ENCODE measurements at regions not wholly inside any gene's neighbourhood (a gene's known extent, or its start where the extent isn't known, plus 50 kb on each side); places are given as distances from the start of the nearest gene placed in this dataset.

- DNase-seq = no peak
- peaks cover 90% of the 10 kb centered on the region for H3K27me3 Mint-ChIP-seq (ENCODE audit: unreplicated experiment)
- no peak overlapping the region for H3K4me3 Mint-ChIP-seq (ENCODE audit: low read depth, unreplicated experiment)
- TF ChIP-seq, protein P1, sequence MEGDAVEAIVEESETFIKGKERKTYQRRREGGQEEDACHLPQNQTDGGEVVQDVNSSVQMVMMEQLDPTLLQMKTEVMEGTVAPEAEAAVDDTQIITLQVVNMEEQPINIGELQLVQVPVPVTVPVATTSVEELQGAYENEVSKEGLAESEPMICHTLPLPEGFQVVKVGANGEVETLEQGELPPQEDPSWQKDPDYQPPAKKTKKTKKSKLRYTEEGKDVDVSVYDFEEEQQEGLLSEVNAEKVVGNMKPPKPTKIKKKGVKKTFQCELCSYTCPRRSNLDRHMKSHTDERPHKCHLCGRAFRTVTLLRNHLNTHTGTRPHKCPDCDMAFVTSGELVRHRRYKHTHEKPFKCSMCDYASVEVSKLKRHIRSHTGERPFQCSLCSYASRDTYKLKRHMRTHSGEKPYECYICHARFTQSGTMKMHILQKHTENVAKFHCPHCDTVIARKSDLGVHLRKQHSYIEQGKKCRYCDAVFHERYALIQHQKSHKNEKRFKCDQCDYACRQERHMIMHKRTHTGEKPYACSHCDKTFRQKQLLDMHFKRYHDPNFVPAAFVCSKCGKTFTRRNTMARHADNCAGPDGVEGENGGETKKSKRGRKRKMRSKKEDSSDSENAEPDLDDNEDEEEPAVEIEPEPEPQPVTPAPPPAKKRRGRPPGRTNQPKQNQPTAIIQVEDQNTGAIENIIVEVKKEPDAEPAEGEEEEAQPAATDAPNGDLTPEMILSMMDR (IDR thresholded peaks at IDR 0.05; ENCODE audit: unreplicated experiment) = no peak
- H3K9me3 Mint-ChIP-seq (ENCODE audit: low read depth, unreplicated experiment) = no peaks in the 10 kb centered on the region
- H3K36me3 Mint-ChIP-seq (ENCODE audit: insufficient read depth, unreplicated experiment) = no peaks in the 10 kb centered on the region
- intact Hi-C loops (cut with micrococcal nuclease; ENCODE audit: unreplicated experiment) = no loop called here
- H3K27ac Mint-ChIP-seq (ENCODE audit: unreplicated experiment) = no peak overlapping the region
- H3K4me1 Mint-ChIP-seq (ENCODE audit: low read depth, unreplicated experiment) = peaks cover 10% of the 10 kb centered on the region
- BruUV-seq (replicated peaks) = no TSS peak
- CTCF ChIA-PET = no interaction called here
Observed at GRCh38 chr10:71127773-71128172, 84.6 kb upstream of the UNC5B start.

DNA sequence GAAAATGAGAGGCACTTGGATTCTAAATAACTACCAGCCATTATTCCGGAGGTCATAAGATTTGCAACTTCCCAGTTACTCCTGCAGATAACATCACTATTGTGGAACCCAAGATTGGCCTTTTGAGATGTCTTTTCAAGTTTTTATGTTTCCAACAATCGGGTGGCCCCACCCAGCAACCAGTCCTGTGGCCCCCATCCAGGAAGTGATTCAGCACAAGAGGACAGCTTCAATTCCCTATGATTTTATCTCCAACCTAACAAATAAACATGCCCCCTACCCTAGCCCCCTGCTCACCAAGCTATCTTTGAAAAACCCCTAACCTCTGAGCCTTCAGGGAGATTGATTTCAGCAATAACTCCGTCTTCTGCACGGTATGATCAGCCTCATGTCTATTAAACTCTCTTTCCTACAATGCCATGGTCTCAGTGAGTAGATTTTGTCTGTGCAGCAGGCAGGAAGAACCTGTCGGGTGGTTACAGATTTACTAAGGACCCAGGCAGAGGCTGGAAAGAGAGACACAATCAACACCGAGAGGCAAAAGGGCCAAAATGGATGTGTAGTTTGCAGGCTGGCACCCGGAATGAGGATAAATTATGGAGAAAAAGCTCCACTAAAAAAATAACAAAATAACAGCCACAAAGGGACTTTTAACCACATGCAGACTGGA is 83.9 kb upstream of the UNC5B start:
- no peak overlapping the region for H3K4me3 Mint-ChIP-seq (ENCODE audit: low read depth, unreplicated experiment)
- TF ChIP-seq, protein P1 (IDR thresholded peaks at IDR 0.05; ENCODE audit: unreplicated experiment) = no peak
- CTCF ChIA-PET = interaction anchor here (0.6 to 0.9 kb wide), 2 partner anchors 32 to 46 kb away, joined by 3 to 4 read pairs; no protein-coding TSS in a partner anchor
- no peaks in the 10 kb centered on the region for H3K36me3 Mint-ChIP-seq (ENCODE audit: insufficient read depth, unreplicated experiment)
- intact Hi-C loops (cut with micrococcal nuclease; ENCODE audit: unreplicated experiment) = no loop called here
- no TSS peak for BruUV-seq (replicated peaks)
- H3K4me1 Mint-ChIP-seq (ENCODE audit: low read depth, unreplicated experiment) = peaks cover 10% of the 10 kb centered on the region
- peaks cover 90% of the 10 kb centered on the region for H3K27me3 Mint-ChIP-seq (ENCODE audit: unreplicated experiment)
- H3K27ac Mint-ChIP-seq (ENCODE audit: unreplicated experiment) = no peak overlapping the region
- DNase-seq = peak; percentile 15
- no peaks in the 10 kb centered on the region for H3K9me3 Mint-ChIP-seq (ENCODE audit: low read depth, unreplicated experiment)

DNA sequence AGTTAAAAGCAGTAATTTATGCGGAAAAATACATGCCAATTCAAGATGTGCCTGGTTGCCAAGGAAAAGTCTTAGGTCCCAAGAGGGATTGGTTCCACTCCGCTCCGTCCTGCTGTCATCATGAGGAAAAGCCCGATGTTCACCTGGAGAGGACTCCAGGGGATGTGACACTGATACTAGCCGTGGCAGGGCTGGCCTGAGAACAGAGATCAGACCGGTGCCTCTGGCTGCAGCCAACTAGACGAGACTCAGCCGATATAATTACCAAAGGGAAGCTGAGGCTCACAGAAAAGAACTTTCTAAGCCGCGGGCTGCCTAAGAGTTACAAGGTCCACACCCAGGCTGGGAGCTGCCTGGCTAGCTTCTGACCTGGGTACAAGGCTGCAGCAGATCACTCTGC is 81.3 kb upstream of the UNC5B start:
- no peak overlapping the region for H3K4me3 Mint-ChIP-seq (ENCODE audit: low read depth, unreplicated experiment)
- peaks cover 90% of the 10 kb centered on the region for H3K27me3 Mint-ChIP-seq (ENCODE audit: unreplicated experiment)
- no peaks in the 10 kb centered on the region for H3K9me3 Mint-ChIP-seq (ENCODE audit: low read depth, unreplicated experiment)
- TF ChIP-seq, protein P1 (IDR thresholded peaks at IDR 0.05; ENCODE audit: unreplicated experiment) = no peak
- H3K27ac Mint-ChIP-seq (ENCODE audit: unreplicated experiment) = no peak overlapping the region
- intact Hi-C loops (cut with micrococcal nuclease; ENCODE audit: unreplicated experiment) = no loop called here
- DNase-seq = no peak
- no peaks in the 10 kb centered on the region for H3K36me3 Mint-ChIP-seq (ENCODE audit: insufficient read depth, unreplicated experiment)
- CTCF ChIA-PET = no interaction called here
- peaks cover 10% of the 10 kb centered on the region for H3K4me1 Mint-ChIP-seq (ENCODE audit: low read depth, unreplicated experiment)
- BruUV-seq (replicated peaks) = no TSS peak

DNA sequence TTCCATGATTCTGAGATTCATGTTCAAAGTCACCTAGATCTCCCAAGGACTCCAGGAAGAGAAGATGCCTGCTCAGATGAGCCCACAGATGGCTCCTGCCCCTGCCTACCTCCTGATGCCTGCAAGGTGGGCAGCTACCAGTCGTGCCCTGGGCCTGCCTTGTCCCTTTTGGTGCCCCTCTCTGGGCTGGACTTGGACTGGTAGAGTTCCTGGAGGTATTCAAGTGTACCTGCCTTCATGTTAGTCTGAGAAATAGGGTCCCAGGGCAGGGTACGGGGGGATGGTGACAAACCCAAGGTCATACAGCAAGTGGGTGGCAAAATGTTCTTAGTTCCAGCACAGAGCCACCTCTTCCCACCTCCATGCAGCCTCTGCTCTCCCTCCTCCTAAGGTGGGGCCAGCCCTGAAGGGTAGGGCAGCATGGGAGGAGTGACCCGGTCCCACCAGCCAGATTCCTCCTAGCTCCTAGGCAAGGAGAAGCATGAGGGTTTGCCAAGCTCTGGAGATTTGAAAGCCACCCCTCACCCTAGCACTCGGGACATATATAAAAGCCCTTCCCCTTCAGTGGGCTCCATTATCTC is 80.8 kb upstream of the UNC5B start:
- Mint-ChIP-seq H3K9me3 (ENCODE audit: low read depth, unreplicated experiment) (no peaks in the 10 kb centered on the region), H3K36me3 (ENCODE audit: insufficient read depth, unreplicated experiment) (no peaks in the 10 kb centered on the region), H3K4me3 (ENCODE audit: low read depth, unreplicated experiment) (no peak overlapping the region), H3K27me3 (ENCODE audit: unreplicated experiment) (peaks cover 90% of the 10 kb centered on the region), H3K4me1 (ENCODE audit: low read depth, unreplicated experiment) (peaks cover 10% of the 10 kb centered on the region), H3K27ac (ENCODE audit: unreplicated experiment) (no peak overlapping the region)
- CTCF ChIA-PET = no interaction called here
- no TSS peak for BruUV-seq (replicated peaks)
- no peak for DNase-seq
- TF ChIP-seq, protein P1 (IDR thresholded peaks at IDR 0.05; ENCODE audit: unreplicated experiment) = no peak
- intact Hi-C loops (cut with micrococcal nuclease; ENCODE audit: unreplicated experiment) = no loop called here

All from Calu3 (cell line).